Lower leg skin (tissue), 3 donors: ENCODE measurements at regions not wholly inside any gene's neighbourhood (a gene's known extent, or its start where the extent isn't known, plus 50 kb on each side); places are given as distances from the start of the nearest gene placed in this dataset.

Source experiments
- CTCF ChIP-seq, 3 donors: fragments of 450-650 bp; IDR thresholded peaks; one replicate each; pipeline ENCODE4 v1.5.1; 2016; ENCODE audit warnings: antibody characterized with exemption in 3 of 3, mild to moderate bottlenecking in 3 of 3, moderate library complexity in 2 of 3
- POLR2A ChIP-seq, 2 donors: fragments of 450-650 bp; IDR thresholded peaks; one replicate each; pipeline ENCODE4 v1.6.1; 2016 to 2017; ENCODE audit warnings: antibody characterized with exemption in 2 of 2, mild to moderate bottlenecking in 1 of 2, moderate library complexity in 1 of 2

- no peak for TF ChIP-seq POLR2A (IDR thresholded peaks at IDR 0.05)
- no peak for TF ChIP-seq CTCF (IDR thresholded peaks at IDR 0.05)
Measured at GRCh38 chr20:57118107-57118769, 148.2 kb downstream of the BMP7 start.
